Upper lobe of left lung (tissue), 6 donors: ENCODE measurements at regions not wholly inside any gene's neighbourhood (a gene's known extent, or its start where the extent isn't known, plus 50 kb on each side); places are given as distances from the start of the nearest gene placed in this dataset.
A peak's percentile ranks its signal among the peaks of the same experiment; 100 is the strongest.
"Not testable (repeated sequence)": the region's sequence is repeated elsewhere in the genome, so short reads cannot be mapped to it uniquely, and the experiment has no call there.

Experiments
- ATAC-seq, 2 donors: fragments of 200-7000 bp; cut with Tn5 transposase; one replicate each; pipeline ENCODE4 v1.9.1; 2022; ENCODE audit warnings: mild to moderate bottlenecking in 2 of 2, moderate library complexity in 2 of 2; ENCODE audit not compliant: low FRiP score in 2 of 2
- DNase-seq, 2 donors: peaks; one replicate each; pipeline ENCODE4 v3.0.0-alpha.2; 2019 to 2020
- H3K27ac ChIP-seq, 4 donors: fragments of 200-600 bp; sonication (generic); one replicate each; pipeline ENCODE4 v1.5.1; 2016 to 2019
- H3K27me3 ChIP-seq, 4 donors: fragments of 200-600 bp; sonication (generic); one replicate each; pipeline ENCODE4 v1.5.1; 2017 to 2019
- H3K36me3 ChIP-seq, 4 donors: fragments of 200-600 bp; sonication (generic); one replicate each; pipeline ENCODE4 v1.5.1; 2016 to 2019
- H3K4me1 ChIP-seq, 4 donors: fragments of 200-600 bp; sonication (generic); one replicate each; pipeline ENCODE4 v1.5.1; 2018 to 2019
- H3K4me3 ChIP-seq, 4 donors: fragments of 200-600 bp; sonication (generic); one replicate each; pipeline ENCODE4 v1.5.1; 2017 to 2019; ENCODE audit warnings: mild to moderate bottlenecking in 2 of 4, moderate library complexity in 1 of 4
- H3K9me3 ChIP-seq, 4 donors: fragments of 200-600 bp; sonication (generic); one replicate each; pipeline ENCODE4 v1.5.1; 2018 to 2019
- CTCF ChIP-seq, 6 experiments: fragments of 450-650 bp in 4 of 6; fragments of 200-600 bp in 2 of 6; sonication (generic) in 2 of 6; IDR thresholded peaks; one replicate each; pipeline ENCODE4 v1.5.1; 2016 to 2019; ENCODE audit warnings: antibody characterized with exemption in 6 of 6
- EP300 ChIP-seq, 4 donors: sonication (generic); formaldehyde crosslinking; IDR thresholded peaks; one replicate each; pipeline ENCODE4 v1.5.1; 2017; ENCODE audit warnings: antibody characterized with exemption in 4 of 4, control low read depth in 2 of 4
- POLR2A ChIP-seq, 4 donors: fragments of 450-650 bp; IDR thresholded peaks; one replicate each; pipeline ENCODE4 v1.5.1; 2016 to 2017; ENCODE audit warnings: antibody characterized with exemption in 4 of 4, mild to moderate bottlenecking in 2 of 4
- POLR2AphosphoS5 ChIP-seq, 2 donors: sonication (generic); formaldehyde crosslinking; IDR thresholded peaks; one replicate each; pipeline ENCODE4 v1.5.1; 2017; ENCODE audit warnings: antibody characterized with exemption in 2 of 2
- WGBS, 2 donors: methylation state at CpG; one replicate each; pipeline ENCODE4 v1.1.5; 2017 to 2018; 5-methylcytosine and 5-hydroxymethylcytosine counted together
- small RNA-seq, 4 donors: library from RNA; depleted of rRNA; stranded (forward); fragments of <200 nt; gene quantifications; one replicate each; pipeline ENCODE3, GENCODE V24; 2016
- donor health status: DM: no; HTN: no; CAD: no; lungs with moderate emphysema.
- donor health status: DM: no; HTN: yes; CAD: no; lungs with severe emphysema.

GRCh38 chrX:106481341-106481740, 130.4 kb upstream of the RADX start:
- ATAC-seq = peak; percentile 50 to 74
- Histone ChIP-seq H3K27me3 (no peaks in the 10 kb centered on the region), H3K27ac (no peak overlapping the region), H3K9me3 (no peaks in the 10 kb centered on the region), H3K36me3 (no peaks in the 10 kb centered on the region), H3K4me1 (no peaks in the 10 kb centered on the region), H3K4me3 (no peak overlapping the region)
- DNase-seq = peak in 1 of 2 donors; percentile 28
- TF ChIP-seq CTCF (IDR thresholded peaks at IDR 0.05) (peak; percentile 54 to 77 (median 72)), POLR2A (IDR thresholded peaks at IDR 0.05) (no peak), EP300 (IDR thresholded peaks at IDR 0.05) (no peak), POLR2AphosphoS5 (IDR thresholded peaks at IDR 0.05) (no peak)
- 3 to 9% methylated on average over 1 of the region's 1 CpG for WGBS, 2 donors

GRCh38 chrX:106484233-106484632, 127.5 kb upstream of the RADX start:
- 43 to 79% methylated on average over 5 of the region's 5 CpGs for WGBS, 2 donors
- peak in 1 of 2 donors; percentile 11 for ATAC-seq
- no peaks in the 10 kb centered on the region for H3K27me3 ChIP-seq

GRCh38 chrX:106493210-106493816, 118.5 kb upstream of the RADX start:
- H3K4me3 ChIP-seq, H3K36me3 ChIP-seq, ATAC-seq, H3K9me3 ChIP-seq, H3K27ac ChIP-seq, H3K4me1 ChIP-seq, H3K27me3 ChIP-seq, DNase-seq: not testable (repeated sequence)
- 15% methylated on average over 5 of the region's 5 CpGs; no CpG with 5 or more reads in 1 of the 2 donors for WGBS, 2 donors

More at GRCh38 chrX:106484233-106484632, 127.5 kb upstream of the RADX start:
- no peak overlapping the region for H3K27ac ChIP-seq
- H3K4me1 ChIP-seq = no peaks in the 10 kb centered on the region
- H3K9me3 ChIP-seq = no peaks in the 10 kb centered on the region
- TF ChIP-seq POLR2A (IDR thresholded peaks at IDR 0.05) (no peak), CTCF (IDR thresholded peaks at IDR 0.05) (no peak)
- no peaks in the 10 kb centered on the region for H3K36me3 ChIP-seq
- H3K4me3 ChIP-seq = no peak overlapping the region
- DNase-seq = no peak

- Histone ChIP-seq H3K27ac (no peak overlapping the region), H3K36me3 (no peaks in the 10 kb centered on the region), H3K27me3 (no peaks in the 10 kb centered on the region), H3K9me3 (no peaks in the 10 kb centered on the region), H3K4me3 (no peak overlapping the region), H3K4me1 (no peaks in the 10 kb centered on the region)
- TF ChIP-seq EP300 (IDR thresholded peaks at IDR 0.05) (no peak), POLR2AphosphoS5 (IDR thresholded peaks at IDR 0.05) (no peak), POLR2A (IDR thresholded peaks at IDR 0.05) (no peak), CTCF (IDR thresholded peaks at IDR 0.05) (no peak)
- no peak for ATAC-seq
- DNase-seq = no peak
These were observed 112.3 kb upstream of the RADX start for GRCh38 chrX:106499473-106499872.

GRCh38 chrX:106510713-106511403, 100.9 kb upstream of the RADX start:
- no peak for DNase-seq
- Histone ChIP-seq H3K4me3 (no peak overlapping the region), H3K27ac (no peak overlapping the region), H3K27me3 (no peaks in the 10 kb centered on the region), H3K9me3 (no peaks in the 10 kb centered on the region), H3K36me3 (no peaks in the 10 kb centered on the region), H3K4me1 (no peaks in the 10 kb centered on the region)
- WGBS, 2 donors = 76 to 83% methylated on average over 1 of the region's 1 CpG
- TF ChIP-seq POLR2A (IDR thresholded peaks at IDR 0.05) (no peak), CTCF (IDR thresholded peaks at IDR 0.05) (no peak), POLR2AphosphoS5 (IDR thresholded peaks at IDR 0.05) (no peak), EP300 (IDR thresholded peaks at IDR 0.05) (no peak)
- no peak for ATAC-seq

Small RNA genes lying in the stretch of these regions (small RNA-seq; reads per million reads assigned to genes)
- gene AL133271.1 (0 reads per million in 4 donors), gene RF00019 (0 reads per million in 4 donors)
